ES-I3 (cell line): ENCODE measurements at regions not wholly inside any gene's neighbourhood (a gene's known extent, or its start where the extent isn't known, plus 50 kb on each side); places are given as distances from the start of the nearest gene placed in this dataset.

Source experiments
- H3K36me3 ChIP-seq: 2 replicates; pipeline ENCODE4 v1.6.1; 2013; ENCODE audit warnings: mild to moderate bottlenecking, low read length, control low read depth, moderate library complexity; ENCODE audit not compliant: insufficient read depth
- H3K4me1 ChIP-seq: 2 replicates; pipeline ENCODE4 v1.6.1; 2013; ENCODE audit warnings: mild to moderate bottlenecking, control low read depth, low read length; ENCODE audit not compliant: insufficient read depth
- H3K9ac ChIP-seq: 2 replicates; pipeline ENCODE4 v1.6.1; 2013; ENCODE audit warnings: low read depth, mild to moderate bottlenecking, low read length, moderate library complexity
- H3K9me3 ChIP-seq: 2 replicates; pipeline ENCODE4 v1.6.1; 2013; ENCODE audit warnings: mild to moderate bottlenecking, low read length, moderate library complexity; ENCODE audit not compliant: control insufficient read depth, insufficient read depth

DNA sequence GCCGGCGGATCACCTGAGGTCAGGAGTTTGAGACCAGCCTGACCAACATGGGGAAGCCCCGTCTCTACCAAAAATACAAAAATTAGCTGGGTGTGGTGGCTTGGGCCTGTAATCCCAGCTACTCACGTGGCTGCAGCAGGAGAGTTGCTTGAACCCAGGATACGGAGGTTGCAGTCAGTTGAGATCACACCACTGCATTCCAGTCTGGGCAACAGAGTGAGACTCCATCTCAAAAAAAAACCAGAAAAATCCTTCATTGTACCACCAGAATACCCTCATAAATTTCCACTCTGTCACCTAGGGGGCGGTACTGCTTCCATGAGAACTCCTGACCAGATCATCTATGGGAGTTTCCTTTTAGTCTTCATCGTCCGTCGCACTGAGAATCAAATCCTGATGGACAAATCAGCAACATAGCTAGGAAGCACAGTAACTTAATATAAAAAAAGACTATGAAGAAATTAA lies 225.8 kb upstream of the KLF14 start:
- Histone ChIP-seq H3K9ac (no peak overlapping the region), H3K9me3 (peaks cover 4% of the 10 kb centered on the region; the same call in 1 of the 2 replicates), H3K4me1 (peaks cover 14% of the 10 kb centered on the region; the same call in 1 of the 2 replicates), H3K36me3 (no peaks in the 10 kb centered on the region)

DNA sequence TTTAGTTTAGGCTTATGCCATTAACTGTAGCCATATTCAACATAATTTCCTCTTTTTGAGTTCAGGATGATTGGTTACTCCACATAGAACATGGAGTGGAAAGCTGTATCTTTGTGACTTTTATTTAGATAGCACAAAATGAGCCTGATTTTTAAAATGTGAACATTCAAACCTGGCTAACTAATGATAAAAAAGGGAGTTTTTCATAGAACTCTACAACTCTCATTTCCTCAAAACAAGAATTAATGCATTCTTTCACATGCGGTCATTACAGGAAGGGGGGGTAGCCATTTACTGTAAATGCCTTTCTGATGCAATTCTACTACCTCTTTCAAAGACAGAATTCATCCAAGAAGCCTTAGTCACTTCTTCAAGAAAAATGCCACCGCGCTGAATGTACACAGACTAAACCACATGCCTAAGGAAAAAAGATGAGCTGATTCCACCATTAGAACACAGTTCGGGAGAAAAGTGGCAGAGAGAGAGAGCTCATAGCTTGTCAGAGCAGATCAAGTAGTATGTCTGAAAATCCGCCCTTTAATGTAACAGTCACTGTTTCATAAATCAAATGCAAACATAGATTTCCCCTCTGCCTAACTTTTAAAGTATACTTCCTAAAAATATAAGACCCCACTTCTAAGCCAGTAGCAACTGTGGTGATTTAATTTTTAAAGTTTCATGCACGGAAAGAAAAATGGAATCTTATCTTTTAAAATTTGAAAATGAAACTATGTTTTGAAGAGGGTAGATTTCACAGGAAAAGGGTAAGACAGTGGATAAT lies 226.4 kb upstream of the KLF14 start:
- Histone ChIP-seq H3K36me3 (no peaks in the 10 kb centered on the region), H3K9me3 (peaks cover 4% of the 10 kb centered on the region; the same call in 1 of the 2 replicates), H3K9ac (no peak overlapping the region; the same call in 1 of the 2 replicates), H3K4me1 (peaks cover 14% of the 10 kb centered on the region; the same call in 1 of the 2 replicates)

- H3K36me3 ChIP-seq, result no peaks in the 10 kb centered on the region
- H3K9ac ChIP-seq, result no peak overlapping the region
- peaks cover 14% of the 10 kb centered on the region; the same call in 1 of the 2 replicates for H3K4me1 ChIP-seq
- peaks cover 4% of the 10 kb centered on the region; the same call in 1 of the 2 replicates for H3K9me3 ChIP-seq
Measured at GRCh38 chr7:130961128-130961601, 227.2 kb upstream of the KLF14 start.

DNA sequence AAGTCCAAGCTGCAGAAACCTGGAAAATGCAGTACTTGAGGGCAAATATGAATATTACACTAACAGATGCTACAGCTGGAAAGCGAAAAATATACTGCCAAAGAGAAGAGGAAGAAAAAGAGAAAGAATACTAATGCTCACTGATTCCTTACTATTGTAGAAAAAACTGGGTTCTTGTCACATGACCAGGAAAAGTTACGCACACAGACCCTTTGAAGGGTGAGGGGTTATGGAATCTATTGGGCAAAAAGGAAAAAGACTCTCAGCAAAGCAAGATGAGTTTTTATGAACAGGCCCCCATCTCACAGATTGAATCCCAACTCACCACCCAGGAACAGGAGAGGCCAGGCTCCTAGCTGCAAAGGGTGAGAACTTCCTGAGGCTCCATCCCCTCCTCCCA lies 228.1 kb upstream of the KLF14 start:
- Histone ChIP-seq H3K9ac (no peak overlapping the region), H3K4me1 (peaks cover 14% of the 10 kb centered on the region; the same call in 1 of the 2 replicates)

DNA sequence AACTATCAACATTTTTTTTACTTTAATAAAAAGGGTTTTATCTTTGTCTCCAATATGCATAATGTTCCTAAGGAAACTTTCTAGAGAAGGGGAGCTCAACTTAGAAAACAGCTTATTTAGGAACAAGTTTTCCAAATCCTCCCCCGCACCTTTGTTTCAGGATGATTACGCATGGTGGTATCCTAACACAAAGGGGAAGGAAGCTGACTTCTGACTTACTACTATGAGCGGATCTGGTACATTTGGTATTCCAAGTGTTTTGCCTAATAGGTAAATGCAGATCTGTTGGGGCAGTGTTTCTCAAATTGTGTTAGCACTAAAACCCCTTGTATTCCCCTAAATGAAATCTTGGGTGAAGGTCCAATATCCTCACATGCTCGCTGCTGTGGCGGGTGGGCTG lies 229.3 kb upstream of the KLF14 start:
- Histone ChIP-seq H3K9me3 (peaks cover 4% of the 10 kb centered on the region; the same call in 1 of the 2 replicates), H3K4me1 (peaks cover 14% of the 10 kb centered on the region; the same call in 1 of the 2 replicates), H3K9ac (no peak overlapping the region), H3K36me3 (no peaks in the 10 kb centered on the region)

More for the DNA sequence above, 228.1 kb upstream of the KLF14 start:
- H3K9me3 ChIP-seq, result peaks cover 4% of the 10 kb centered on the region; the same call in 1 of the 2 replicates
- H3K36me3 ChIP-seq, result no peaks in the 10 kb centered on the region

- no peak overlapping the region for H3K9ac ChIP-seq
- H3K4me1 ChIP-seq, result peaks cover 14% of the 10 kb centered on the region; the same call in 1 of the 2 replicates
- H3K9me3 ChIP-seq, result peaks cover 4% of the 10 kb centered on the region; the same call in 1 of the 2 replicates
- H3K36me3 ChIP-seq, result no peaks in the 10 kb centered on the region
Measured at GRCh38 chr7:130965515-130965914, 231.5 kb upstream of the KLF14 start.

- H3K36me3 ChIP-seq, result no peaks in the 10 kb centered on the region
- no peak overlapping the region for H3K9ac ChIP-seq
- H3K9me3 ChIP-seq, result peaks cover 4% of the 10 kb centered on the region; the same call in 1 of the 2 replicates
- H3K4me1 ChIP-seq, result peaks cover 14% of the 10 kb centered on the region; the same call in 1 of the 2 replicates
Measured at GRCh38 chr7:130966246-130967009, 232.4 kb upstream of the KLF14 start.

- H3K9me3 ChIP-seq, result no peaks in the 10 kb centered on the region
- no peak overlapping the region for H3K9ac ChIP-seq
- no peaks in the 10 kb centered on the region for H3K4me1 ChIP-seq
- H3K36me3 ChIP-seq, result no peaks in the 10 kb centered on the region
Measured at GRCh38 chr7:130970196-130970595, 236.2 kb upstream of the KLF14 start.

- Histone ChIP-seq H3K9me3 (no peaks in the 10 kb centered on the region), H3K36me3 (no peaks in the 10 kb centered on the region), H3K9ac (no peak overlapping the region), H3K4me1 (no peaks in the 10 kb centered on the region)
Measured at GRCh38 chr7:130970696-130971095, 236.7 kb upstream of the KLF14 start.

DNA sequence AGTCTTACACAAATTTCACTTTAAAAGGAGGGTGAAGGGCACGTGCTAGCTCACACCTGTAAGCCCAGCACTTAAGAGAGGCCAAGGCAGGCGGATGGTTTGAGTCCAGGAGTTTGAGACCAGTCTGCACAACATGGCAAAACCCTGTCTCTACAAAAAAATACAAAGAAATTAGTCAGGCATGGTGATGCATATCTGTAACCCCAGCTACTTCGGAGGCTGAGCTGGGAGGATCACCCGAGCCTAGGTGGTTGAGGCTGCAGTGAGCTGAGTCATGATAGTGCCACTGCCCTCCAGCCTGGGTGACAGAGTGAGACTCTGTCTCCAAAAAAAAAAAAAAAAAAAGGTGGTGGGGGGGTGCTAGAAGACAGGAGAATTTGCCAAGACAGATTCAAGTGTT lies 237.3 kb upstream of the KLF14 start:
- no peaks in the 10 kb centered on the region for H3K9me3 ChIP-seq
- H3K36me3 ChIP-seq, result no peaks in the 10 kb centered on the region
- no peaks in the 10 kb centered on the region for H3K4me1 ChIP-seq
- H3K9ac ChIP-seq, result no peak overlapping the region

DNA sequence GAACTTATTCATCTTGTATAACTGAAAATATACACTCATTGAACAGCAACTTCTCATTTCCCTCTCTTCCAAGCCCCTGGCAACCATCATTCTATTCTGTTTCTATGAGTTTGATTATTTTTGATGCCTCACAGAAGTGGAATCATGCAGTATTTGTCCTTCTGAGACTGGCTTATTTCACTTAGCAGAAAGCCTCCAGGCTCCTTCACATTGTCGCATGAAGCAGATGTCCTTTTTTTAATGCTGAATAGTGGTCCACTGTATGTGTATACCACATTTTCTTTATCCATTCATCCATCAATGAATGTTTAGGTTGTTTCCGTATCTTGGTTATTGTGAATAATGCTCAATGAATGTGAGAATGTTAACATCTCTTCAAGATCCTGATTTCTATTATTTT lies 238.2 kb upstream of the KLF14 start:
- Histone ChIP-seq H3K9ac (no peak overlapping the region), H3K36me3 (no peaks in the 10 kb centered on the region)

DNA sequence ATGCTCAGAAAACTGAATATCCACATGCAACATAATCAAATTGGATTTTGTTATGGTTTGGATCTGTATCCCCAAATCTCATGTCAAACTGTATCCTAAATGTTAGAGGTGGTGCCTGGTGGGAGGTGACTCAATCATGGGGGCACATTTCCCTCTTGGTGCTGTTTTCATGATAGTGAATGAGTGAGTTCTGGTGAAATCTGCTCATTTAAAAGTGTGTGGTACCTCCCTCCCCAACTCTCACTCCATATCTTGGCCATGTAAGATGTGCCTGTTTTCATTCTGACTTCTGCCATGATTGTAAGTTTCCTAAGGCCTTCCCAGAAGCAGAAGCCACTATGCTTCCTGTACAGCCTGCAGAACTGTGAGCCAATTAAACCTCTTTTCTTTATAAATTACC lies 239.6 kb upstream of the KLF14 start:
- Histone ChIP-seq H3K36me3 (no peaks in the 10 kb centered on the region), H3K9ac (no peak overlapping the region), H3K4me1 (no peaks in the 10 kb centered on the region), H3K9me3 (no peaks in the 10 kb centered on the region)

More for the DNA sequence above, 238.2 kb upstream of the KLF14 start:
- no peaks in the 10 kb centered on the region for H3K9me3 ChIP-seq
- H3K4me1 ChIP-seq, result no peaks in the 10 kb centered on the region

GRCh38 chr7:130974169-130974568 lies 240.2 kb upstream of the KLF14 start:
- no peaks in the 10 kb centered on the region for H3K36me3 ChIP-seq
- H3K9me3 ChIP-seq, result no peaks in the 10 kb centered on the region
- no peaks in the 10 kb centered on the region for H3K4me1 ChIP-seq
- no peak overlapping the region for H3K9ac ChIP-seq

DNA sequence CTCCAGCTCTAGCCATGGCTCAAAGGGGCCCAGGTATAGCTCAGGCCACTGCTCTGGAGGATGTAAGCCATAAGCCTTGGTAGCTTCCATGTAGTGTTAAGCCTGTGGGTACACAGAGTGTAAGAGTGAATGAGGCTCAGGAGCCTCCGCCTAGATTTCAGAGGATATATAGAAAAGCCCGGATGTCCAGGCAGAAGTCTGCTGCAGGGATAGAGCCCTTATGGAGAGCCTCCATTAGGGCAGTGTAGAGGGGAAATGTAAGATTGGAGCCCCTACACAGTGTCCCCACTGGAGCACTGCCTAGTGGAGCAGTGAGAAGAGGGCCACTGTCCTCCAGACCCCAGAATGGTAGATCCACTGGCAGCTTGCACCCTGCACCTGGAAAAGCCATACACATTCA lies 240.8 kb upstream of the KLF14 start:
- Histone ChIP-seq H3K9me3 (no peaks in the 10 kb centered on the region), H3K36me3 (no peaks in the 10 kb centered on the region), H3K4me1 (no peaks in the 10 kb centered on the region)

More for the DNA sequence above, 240.8 kb upstream of the KLF14 start:
- no peak overlapping the region for H3K9ac ChIP-seq
